OCI-LY3 (cell line): ENCODE measurements at regions not wholly inside any gene's neighbourhood (a gene's known extent, or its start where the extent isn't known, plus 50 kb on each side); places are given as distances from the start of the nearest gene placed in this dataset.

Experiments used
- H2AFZ ChIP-seq: fragments of 200-600, 300-600 bp; shearing (Covaris generic); 2 replicates; pipeline ENCODE4 v1.6.0; 2014; ENCODE audit warnings: antibody characterized with exemption, low read depth, low read length
- H3K27ac ChIP-seq: fragments of 200-600, 300-600 bp; sonication (generic); 2 replicates; pipeline ENCODE4 v1.5.1; 2014; ENCODE audit warnings: mild to moderate bottlenecking, low read length, moderate library complexity, mixed read lengths
- H3K27me3 ChIP-seq: fragments of 200-600, 300-600 bp; sonication (generic); 2 replicates; pipeline ENCODE4 v1.6.1; 2014; ENCODE audit warnings: low read depth, low read length, mixed read lengths
- H3K36me3 ChIP-seq: fragments of 200-600, 300-600 bp; sonication (generic); replicated peaks from 2 replicates; pipeline ENCODE3; 2014; ENCODE audit warnings: low read depth, low read length, mixed read lengths
- H3K4me1 ChIP-seq: fragments of 300-600, 200-600 bp; sonication (generic); 2 replicates; pipeline ENCODE4 v1.6.1; 2014; ENCODE audit warnings: low read length, mixed read lengths
- H3K4me2 ChIP-seq: fragments of 200-600, 300-600 bp; sonication (generic); 2 replicates; pipeline ENCODE4 v1.6.1; 2014; ENCODE audit warnings: low read length, mixed read lengths
- H3K4me3 ChIP-seq: fragments of 300-600, 200-600 bp; sonication (generic); 2 replicates; pipeline ENCODE4 v1.5.1; 2014; ENCODE audit warnings: antibody characterized with exemption, mild to moderate bottlenecking, low read length, moderate library complexity
- H3K79me2 ChIP-seq: fragments of 300-600, 200-600 bp; shearing (Covaris generic); 2 replicates; pipeline ENCODE4 v1.6.1; 2014; ENCODE audit warnings: mild to moderate bottlenecking, low read length, mixed read lengths
- H3K9ac ChIP-seq: fragments of 300-600, 200-600 bp; shearing (Covaris generic); 2 replicates; pipeline ENCODE4 v1.6.0; 2014; ENCODE audit warnings: mild to moderate bottlenecking, low read length, moderate library complexity
- H3K9me3 ChIP-seq: fragments of 200-600, 300-600 bp; shearing (Covaris generic); 2 replicates; pipeline ENCODE4 v1.6.1; 2014; ENCODE audit warnings: low read length, mixed read lengths; ENCODE audit not compliant: insufficient read depth
- H4K20me1 ChIP-seq: fragments of 200-600, 300-600 bp; sonication (generic); 2 replicates; pipeline ENCODE4 v1.6.1; 2016; ENCODE audit warnings: low read length, mixed read lengths; ENCODE audit not compliant: insufficient read depth
- EZH2phosphoT487 ChIP-seq: fragments of 200-600 bp; shearing (Covaris generic); IDR thresholded peaks from 2 replicates; pipeline ENCODE4 v1.6.1; 2018; ENCODE audit warnings: antibody characterized with exemption, mixed run types, low read depth
- TF ChIP-seq, protein P1 (sequence below): fragments of 200-600, 300-600 bp; sonication (generic); IDR thresholded peaks from 2 replicates; pipeline ENCODE4 v1.5.1; 2014; ENCODE audit warnings: antibody characterized with exemption, low read length, low read depth

DNA sequence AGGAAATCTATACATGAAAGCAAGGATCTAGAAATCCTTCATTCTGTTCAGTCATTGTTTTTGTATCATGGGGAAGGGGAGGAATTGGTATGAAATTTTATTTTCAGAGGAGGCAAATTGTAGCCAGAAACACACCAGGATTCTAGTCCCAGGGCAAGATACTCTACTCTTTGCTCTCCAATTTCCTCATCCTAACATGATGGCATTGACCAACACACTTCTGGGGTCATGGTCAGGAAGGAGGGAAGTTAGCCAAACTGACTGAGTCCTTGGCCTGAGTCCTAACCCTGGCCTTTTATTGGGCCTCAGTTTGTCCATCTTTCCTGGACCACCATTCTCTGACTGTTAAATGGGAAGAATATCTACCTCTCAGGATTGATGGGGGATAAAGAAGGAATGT lies 65.5 kb downstream of the BBS10 start:
- H3K4me1 ChIP-seq: no peaks in the 10 kb centered on the region
- no peak for TF ChIP-seq EZH2phosphoT487
- TF ChIP-seq, protein P1, sequence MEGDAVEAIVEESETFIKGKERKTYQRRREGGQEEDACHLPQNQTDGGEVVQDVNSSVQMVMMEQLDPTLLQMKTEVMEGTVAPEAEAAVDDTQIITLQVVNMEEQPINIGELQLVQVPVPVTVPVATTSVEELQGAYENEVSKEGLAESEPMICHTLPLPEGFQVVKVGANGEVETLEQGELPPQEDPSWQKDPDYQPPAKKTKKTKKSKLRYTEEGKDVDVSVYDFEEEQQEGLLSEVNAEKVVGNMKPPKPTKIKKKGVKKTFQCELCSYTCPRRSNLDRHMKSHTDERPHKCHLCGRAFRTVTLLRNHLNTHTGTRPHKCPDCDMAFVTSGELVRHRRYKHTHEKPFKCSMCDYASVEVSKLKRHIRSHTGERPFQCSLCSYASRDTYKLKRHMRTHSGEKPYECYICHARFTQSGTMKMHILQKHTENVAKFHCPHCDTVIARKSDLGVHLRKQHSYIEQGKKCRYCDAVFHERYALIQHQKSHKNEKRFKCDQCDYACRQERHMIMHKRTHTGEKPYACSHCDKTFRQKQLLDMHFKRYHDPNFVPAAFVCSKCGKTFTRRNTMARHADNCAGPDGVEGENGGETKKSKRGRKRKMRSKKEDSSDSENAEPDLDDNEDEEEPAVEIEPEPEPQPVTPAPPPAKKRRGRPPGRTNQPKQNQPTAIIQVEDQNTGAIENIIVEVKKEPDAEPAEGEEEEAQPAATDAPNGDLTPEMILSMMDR: no peak
- H3K79me2 ChIP-seq: no peaks in the 10 kb centered on the region
- H3K27ac ChIP-seq: no peak overlapping the region
- no peaks in the 10 kb centered on the region for H3K36me3 ChIP-seq
- no peaks in the 10 kb centered on the region for H3K9me3 ChIP-seq
- no peaks in the 10 kb centered on the region for H3K27me3 ChIP-seq
- no peaks in the 10 kb centered on the region for H4K20me1 ChIP-seq
- H3K9ac ChIP-seq: no peak overlapping the region
- H3K4me3 ChIP-seq: no peak overlapping the region
- no peak overlapping the region for H2AFZ ChIP-seq
- no peak overlapping the region for H3K4me2 ChIP-seq

GRCh38 chr12:76277480-76277879 lies 70.7 kb downstream of the BBS10 start:
- H3K27ac ChIP-seq: no peak overlapping the region
- no peaks in the 10 kb centered on the region for H3K9me3 ChIP-seq
- no peaks in the 10 kb centered on the region for H3K27me3 ChIP-seq
- no peak overlapping the region for H3K4me3 ChIP-seq
- no peak overlapping the region for H3K4me2 ChIP-seq
- TF ChIP-seq, protein P1: no peak
- no peak for TF ChIP-seq EZH2phosphoT487
- H3K4me1 ChIP-seq: no peaks in the 10 kb centered on the region
- H4K20me1 ChIP-seq: no peaks in the 10 kb centered on the region
- H3K36me3 ChIP-seq: no peaks in the 10 kb centered on the region
- H2AFZ ChIP-seq: no peak overlapping the region
- no peaks in the 10 kb centered on the region for H3K79me2 ChIP-seq
- H3K9ac ChIP-seq: no peak overlapping the region

DNA sequence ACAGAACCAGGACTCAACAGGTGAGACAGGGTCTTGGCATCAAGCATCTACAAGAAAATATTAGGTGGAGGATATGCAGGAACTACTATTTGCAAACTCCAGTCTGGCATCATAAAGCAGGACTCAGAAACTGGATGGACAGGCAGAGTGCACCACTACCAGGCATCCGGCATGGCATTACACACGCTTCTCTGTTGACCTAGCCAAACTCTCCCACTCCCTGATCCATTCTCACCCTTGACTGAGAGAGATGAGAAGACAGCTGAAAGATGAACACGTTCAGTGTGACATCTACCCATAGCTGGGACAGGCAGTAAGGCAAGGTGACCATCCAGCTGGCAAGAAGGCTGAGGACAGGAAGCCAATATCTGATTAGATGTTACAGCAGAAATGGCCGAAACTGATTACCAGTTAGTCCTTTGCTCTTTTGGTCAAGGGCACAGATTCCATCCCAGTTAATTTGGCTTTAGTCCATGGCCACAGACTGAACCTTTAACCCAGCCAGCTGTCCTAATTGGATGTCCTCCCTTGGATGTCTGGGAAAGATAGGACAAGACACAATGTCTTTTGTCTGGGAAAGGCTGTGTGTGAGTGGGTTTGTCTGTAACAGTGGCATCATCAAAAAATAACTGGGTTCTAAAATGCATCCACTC lies 71.6 kb downstream of the BBS10 start:
- Histone ChIP-seq H3K9me3 (no peaks in the 10 kb centered on the region), H3K27me3 (no peaks in the 10 kb centered on the region), H3K36me3 (no peaks in the 10 kb centered on the region), H3K4me1 (no peaks in the 10 kb centered on the region), H3K9ac (no peak overlapping the region), H2AFZ (no peak overlapping the region), H4K20me1 (no peaks in the 10 kb centered on the region), H3K4me3 (no peak overlapping the region), H3K79me2 (no peaks in the 10 kb centered on the region), H3K27ac (no peak overlapping the region), H3K4me2 (no peak overlapping the region)
- TF ChIP-seq, protein P1: no peak
- no peak for TF ChIP-seq EZH2phosphoT487

DNA sequence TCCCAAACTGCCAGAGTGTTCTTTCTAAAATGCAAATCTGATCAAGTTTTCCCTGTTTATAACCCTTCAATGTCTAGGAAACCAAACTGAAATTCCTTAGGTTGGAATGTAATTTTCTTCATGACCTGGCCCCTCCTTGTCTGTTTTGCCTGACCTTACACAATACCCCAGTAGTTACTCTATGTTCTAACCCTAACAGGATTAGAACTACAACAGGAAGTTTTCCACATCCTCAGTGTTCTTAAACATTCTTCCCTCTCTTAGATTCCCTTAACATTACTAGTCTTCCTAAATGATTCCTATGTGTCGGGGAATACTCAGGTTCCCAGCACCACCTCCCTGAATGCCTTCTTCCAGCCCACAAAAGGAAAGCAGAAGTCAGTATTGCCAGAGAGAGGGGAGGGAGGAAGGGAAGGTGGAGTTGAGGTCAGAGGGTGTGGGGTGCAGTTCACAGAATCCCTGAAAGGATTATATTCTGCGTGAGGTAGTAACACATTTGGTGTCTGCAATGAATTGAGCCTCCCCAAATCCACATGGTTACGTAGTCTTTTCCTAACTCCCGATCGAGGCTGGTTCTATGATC lies 72.6 kb downstream of the BBS10 start:
- no peak overlapping the region for H3K9ac ChIP-seq
- no peak overlapping the region for H3K4me3 ChIP-seq
- TF ChIP-seq, protein P1: no peak
- H4K20me1 ChIP-seq: no peaks in the 10 kb centered on the region
- H3K27ac ChIP-seq: no peak overlapping the region
- H3K4me2 ChIP-seq: no peak overlapping the region
- no peaks in the 10 kb centered on the region for H3K4me1 ChIP-seq
- no peaks in the 10 kb centered on the region for H3K27me3 ChIP-seq
- no peaks in the 10 kb centered on the region for H3K79me2 ChIP-seq
- H3K36me3 ChIP-seq: no peaks in the 10 kb centered on the region
- no peaks in the 10 kb centered on the region for H3K9me3 ChIP-seq
- H2AFZ ChIP-seq: no peak overlapping the region
